OCI-LY3 (cell line): ENCODE measurements at regions not wholly inside any gene's neighbourhood (a gene's known extent, or its start where the extent isn't known, plus 50 kb on each side); places are given as distances from the start of the nearest gene placed in this dataset.

Source experiments
- EZH2phosphoT487 ChIP-seq: fragments of 200-600 bp; shearing (Covaris generic); IDR thresholded peaks from 2 replicates; pipeline ENCODE4 v1.6.1; 2018; ENCODE audit warnings: antibody characterized with exemption, mixed run types, low read depth
- TF ChIP-seq, protein P1 (sequence below): fragments of 200-600, 300-600 bp; sonication (generic); IDR thresholded peaks from 2 replicates; pipeline ENCODE4 v1.5.1; 2014; ENCODE audit warnings: antibody characterized with exemption, low read length, low read depth

DNA sequence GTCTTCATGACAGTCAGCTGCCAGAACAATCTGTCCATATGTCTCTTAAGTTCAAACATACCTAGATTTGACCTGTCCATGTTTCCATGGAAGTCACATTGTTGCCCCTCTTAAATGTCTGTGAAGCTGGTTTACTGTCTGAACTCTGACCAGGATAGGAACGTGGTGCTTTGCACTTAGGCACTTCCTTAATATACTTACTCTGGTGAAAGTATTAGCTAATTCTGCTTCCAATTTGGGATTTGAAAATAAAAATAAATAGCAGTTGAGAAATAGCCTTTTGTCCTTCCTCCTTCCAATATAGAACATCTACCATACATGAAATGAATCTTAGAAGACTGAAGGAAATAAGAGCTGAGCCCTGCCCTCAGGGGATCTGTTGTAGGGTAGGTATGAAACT is 524.5 kb upstream of the CLINT1 start:
- TF ChIP-seq, protein P1, sequence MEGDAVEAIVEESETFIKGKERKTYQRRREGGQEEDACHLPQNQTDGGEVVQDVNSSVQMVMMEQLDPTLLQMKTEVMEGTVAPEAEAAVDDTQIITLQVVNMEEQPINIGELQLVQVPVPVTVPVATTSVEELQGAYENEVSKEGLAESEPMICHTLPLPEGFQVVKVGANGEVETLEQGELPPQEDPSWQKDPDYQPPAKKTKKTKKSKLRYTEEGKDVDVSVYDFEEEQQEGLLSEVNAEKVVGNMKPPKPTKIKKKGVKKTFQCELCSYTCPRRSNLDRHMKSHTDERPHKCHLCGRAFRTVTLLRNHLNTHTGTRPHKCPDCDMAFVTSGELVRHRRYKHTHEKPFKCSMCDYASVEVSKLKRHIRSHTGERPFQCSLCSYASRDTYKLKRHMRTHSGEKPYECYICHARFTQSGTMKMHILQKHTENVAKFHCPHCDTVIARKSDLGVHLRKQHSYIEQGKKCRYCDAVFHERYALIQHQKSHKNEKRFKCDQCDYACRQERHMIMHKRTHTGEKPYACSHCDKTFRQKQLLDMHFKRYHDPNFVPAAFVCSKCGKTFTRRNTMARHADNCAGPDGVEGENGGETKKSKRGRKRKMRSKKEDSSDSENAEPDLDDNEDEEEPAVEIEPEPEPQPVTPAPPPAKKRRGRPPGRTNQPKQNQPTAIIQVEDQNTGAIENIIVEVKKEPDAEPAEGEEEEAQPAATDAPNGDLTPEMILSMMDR = no peak
- no peak for TF ChIP-seq EZH2phosphoT487
